HL-60 (cell line): ENCODE measurements at regions not wholly inside any gene's neighbourhood (a gene's known extent, or its start where the extent isn't known, plus 50 kb on each side); places are given as distances from the start of the nearest gene placed in this dataset.

Experiments used
- DNase-seq, 2 experiments: peaks; one replicate each; pipeline ENCODE4 v3.0.0-alpha.2; 2010 to 2020; ENCODE audit warnings: low read depth in 1 of 2, low spot score in 1 of 2
- H3K27ac ChIP-seq: fragments of 250-450 bp; sonication (Bioruptor Pico); replicated peaks from 2 replicates; pipeline ENCODE4 v1.5.1; 2020; ENCODE audit warnings: mild to moderate bottlenecking, moderate library complexity
- H3K27me3 ChIP-seq: fragments of 250-450 bp; sonication (Bioruptor Pico); 2 replicates; pipeline ENCODE4 v1.5.1; 2021; ENCODE audit warnings: mild to moderate bottlenecking, moderate library complexity; ENCODE audit not compliant: insufficient read depth, poor library complexity, severe bottlenecking
- H3K4me3 ChIP-seq: replicated peaks from 2 replicates; pipeline ENCODE4 v1.5.1; 2011; ENCODE audit warnings: mild to moderate bottlenecking, control low read depth, low read length; ENCODE audit not compliant: insufficient read depth
- CTCF ChIP-seq: IDR thresholded peaks from one replicate; pipeline ENCODE4 v1.5.1; 2011; ENCODE audit warnings: low read length, control low read depth, inconsistent platforms; ENCODE audit not compliant: insufficient read depth
- GABPA ChIP-seq: IDR thresholded peaks from 2 replicates; pipeline ENCODE4 v1.6.1; 2012; ENCODE audit warnings: low read depth
- POLR2AphosphoS5 ChIP-seq: IDR thresholded peaks from 2 replicates; pipeline ENCODE4 v1.6.1; 2012; ENCODE audit warnings: low read depth
- REST ChIP-seq: IDR thresholded peaks from 2 replicates; pipeline ENCODE4 v1.6.1; 2012; ENCODE audit warnings: low read depth; ENCODE audit not compliant: insufficient replicate concordance
- SPI1 ChIP-seq: IDR thresholded peaks from 2 replicates; pipeline ENCODE4 v1.6.1; 2012; ENCODE audit warnings: low read depth, mild to moderate bottlenecking, borderline replicate concordance

GRCh38 chr9:30997291-30997690 lies 1387.2 kb upstream of the ACO1 start:
- no peak for TF ChIP-seq GABPA
- no peak for TF ChIP-seq CTCF
- no peak for TF ChIP-seq SPI1
- no peak for TF ChIP-seq POLR2AphosphoS5
- TF ChIP-seq REST, result no peak
- Histone ChIP-seq H3K27ac (no peak overlapping the region), H3K27me3 (no peaks in the 10 kb centered on the region), H3K4me3 (no peak overlapping the region)
- DNase-seq, result no peak

GRCh38 chr9:31005086-31005665 lies 1379.3 kb upstream of the ACO1 start:
- no peak overlapping the region for H3K4me3 ChIP-seq
- no peak overlapping the region for H3K27ac ChIP-seq
- no peak for DNase-seq
- no peaks in the 10 kb centered on the region for H3K27me3 ChIP-seq
- TF ChIP-seq SPI1 (no peak), POLR2AphosphoS5 (no peak), GABPA (no peak), CTCF (no peak), REST (no peak)

- H3K4me3 ChIP-seq, result no peak overlapping the region
- H3K27ac ChIP-seq, result no peak overlapping the region
- H3K27me3 ChIP-seq, result no peaks in the 10 kb centered on the region
- DNase-seq, result no peak
- TF ChIP-seq CTCF (no peak), REST (no peak), SPI1 (no peak), GABPA (no peak), POLR2AphosphoS5 (no peak)
These were observed 1371.1 kb upstream of the ACO1 start for GRCh38 chr9:31013371-31013770.
